HUES64 (cell line): ENCODE measurements at regions not wholly inside any gene's neighbourhood (a gene's known extent, or its start where the extent isn't known, plus 50 kb on each side); places are given as distances from the start of the nearest gene placed in this dataset.

ENCODE experiments used
- H3K27ac ChIP-seq: 2 replicates; pipeline ENCODE4 v1.7.0; 2013; ENCODE audit warnings: low read depth, low read length, inconsistent platforms
- H3K27me3 ChIP-seq: 2 replicates; pipeline ENCODE4 v1.6.1; 2013; ENCODE audit warnings: mild to moderate bottlenecking, low read length; ENCODE audit not compliant: insufficient read depth
- H3K36me3 ChIP-seq: 2 replicates; pipeline ENCODE4 v1.6.1; 2013; ENCODE audit warnings: mild to moderate bottlenecking, low read length; ENCODE audit not compliant: insufficient read depth
- H3K4me1 ChIP-seq: 2 replicates; pipeline ENCODE4 v1.6.1; 2013; ENCODE audit warnings: mild to moderate bottlenecking, low read length, moderate library complexity; ENCODE audit not compliant: insufficient read depth
- H3K4me3 ChIP-seq: 2 replicates; pipeline ENCODE4 v1.5.1; 2013; ENCODE audit warnings: mild to moderate bottlenecking, low read length, moderate library complexity
- H3K9ac ChIP-seq: 2 replicates; pipeline ENCODE4 v1.6.1; 2013; ENCODE audit warnings: mild to moderate bottlenecking, low read depth, low read length
- H3K9me3 ChIP-seq: 2 replicates; pipeline ENCODE4 v1.6.1; 2013; ENCODE audit warnings: low read depth, low read length; ENCODE audit not compliant: insufficient read depth
- WGBS: fragments of 150-250, 120-280 bp; methylation state at CpG from one replicate; pipeline ENCODE4 v1.1.7; 2013; ENCODE audit warnings: missing lambda C conversion rate; 5-methylcytosine and 5-hydroxymethylcytosine counted together

GRCh38 chr5:155263381-155263780 is 249.8 kb downstream of the KIF4B start:
- WGBS = 96% methylated on average over 2 of the region's 2 CpGs
- Histone ChIP-seq H3K27me3 (no peaks in the 10 kb centered on the region), H3K27ac (no peak overlapping the region), H3K4me3 (no peak overlapping the region), H3K4me1 (no peaks in the 10 kb centered on the region), H3K9ac (no peak overlapping the region), H3K9me3 (no peaks in the 10 kb centered on the region), H3K36me3 (no peaks in the 10 kb centered on the region)

DNA sequence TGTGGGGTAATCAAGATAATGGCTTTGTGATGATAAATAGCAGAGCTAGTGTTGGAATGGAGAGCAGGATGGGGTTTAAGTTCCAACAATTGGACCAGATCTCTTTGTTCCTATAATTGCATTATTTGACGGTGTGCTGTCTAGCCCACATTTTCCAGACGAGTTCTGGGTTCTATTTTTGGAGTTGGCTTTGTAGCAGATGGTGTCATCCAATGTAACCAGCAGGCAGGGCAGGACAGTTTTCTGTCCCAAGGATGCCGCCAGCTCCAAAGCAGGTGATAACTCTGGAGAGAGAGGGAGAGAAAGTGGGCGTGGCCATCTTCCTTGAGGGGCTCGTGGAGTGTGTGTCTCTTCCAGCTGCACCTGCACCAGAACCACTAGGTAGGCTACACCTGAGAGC is 251.3 kb downstream of the KIF4B start:
- Histone ChIP-seq H3K36me3 (no peaks in the 10 kb centered on the region), H3K27ac (no peak overlapping the region), H3K4me1 (no peaks in the 10 kb centered on the region), H3K27me3 (no peaks in the 10 kb centered on the region), H3K4me3 (no peak overlapping the region), H3K9ac (no peak overlapping the region), H3K9me3 (no peaks in the 10 kb centered on the region)
- 96% methylated on average over 5 of the region's 5 CpGs for WGBS

DNA sequence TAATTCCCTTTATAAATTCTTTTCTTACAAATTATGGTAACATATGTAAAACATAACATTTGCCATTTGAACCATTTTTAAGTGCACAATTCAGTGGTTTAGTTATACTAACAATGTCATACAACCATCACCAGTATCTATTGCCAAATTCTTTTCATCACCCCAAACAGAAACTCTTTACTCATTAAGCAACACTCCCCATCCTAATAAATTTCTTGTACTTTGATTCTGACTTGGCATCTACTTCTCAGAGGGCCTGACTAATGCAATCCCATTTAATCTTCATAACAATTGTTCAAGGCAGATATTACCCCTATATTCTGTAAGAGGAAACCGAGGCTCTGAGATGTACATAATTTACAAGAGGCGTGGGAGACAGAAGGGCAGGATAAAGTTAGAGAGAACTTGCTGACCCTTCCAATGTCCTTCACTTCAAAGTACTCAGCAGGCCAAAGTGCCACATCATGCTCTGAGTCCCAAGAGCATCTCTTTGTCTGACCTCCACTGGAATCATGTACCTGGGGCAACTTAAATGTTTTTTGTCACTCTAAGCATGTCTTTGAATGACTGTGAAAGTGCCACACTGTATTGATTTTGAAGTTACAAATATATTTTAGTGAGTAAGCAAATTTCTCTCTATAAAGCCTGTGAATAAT is 255.3 kb downstream of the KIF4B start:
- Histone ChIP-seq H3K9ac (no peak overlapping the region), H3K4me3 (no peak overlapping the region), H3K27me3 (no peaks in the 10 kb centered on the region), H3K4me1 (peaks cover 15% of the 10 kb centered on the region), H3K36me3 (no peaks in the 10 kb centered on the region), H3K27ac (no peak overlapping the region), H3K9me3 (no peaks in the 10 kb centered on the region)
- 100% methylated on average over 1 of the region's 2 CpGs for WGBS

DNA sequence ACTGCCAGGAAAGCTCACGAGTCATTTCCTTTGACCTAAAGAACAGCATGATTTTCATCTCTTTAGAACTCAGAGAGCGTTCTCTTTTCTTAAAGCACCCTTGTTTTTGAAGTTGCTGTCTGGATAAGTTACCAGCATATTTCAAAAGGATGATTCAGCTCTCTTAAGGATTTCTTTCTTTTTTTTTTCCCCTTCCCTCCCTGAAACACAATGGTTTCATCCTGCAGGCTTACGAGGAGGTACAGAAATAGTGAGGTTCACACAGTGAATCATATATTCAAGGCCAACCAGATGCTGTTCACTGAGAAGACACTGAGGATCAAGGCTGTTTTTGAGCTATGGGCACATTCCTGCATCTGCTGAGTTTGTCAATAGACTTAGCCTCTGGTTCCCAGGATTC is 257.2 kb downstream of the KIF4B start:
- H3K27ac ChIP-seq = no peak overlapping the region
- no peaks in the 10 kb centered on the region for H3K9me3 ChIP-seq
- peaks cover 28% of the 10 kb centered on the region for H3K4me1 ChIP-seq
- H3K27me3 ChIP-seq = no peaks in the 10 kb centered on the region
- H3K4me3 ChIP-seq = no peak overlapping the region
- no peak overlapping the region for H3K9ac ChIP-seq
- WGBS = 70% methylated on average over 3 of the region's 3 CpGs
- H3K36me3 ChIP-seq = no peaks in the 10 kb centered on the region

- Histone ChIP-seq H3K9me3 (no peaks in the 10 kb centered on the region), H3K27ac (no peak overlapping the region), H3K27me3 (no peaks in the 10 kb centered on the region), H3K9ac (no peak overlapping the region), H3K36me3 (no peaks in the 10 kb centered on the region), H3K4me3 (no peak overlapping the region), H3K4me1 (peaks cover 28% of the 10 kb centered on the region)
- WGBS = 15% methylated on average over 5 of the region's 5 CpGs
Measured at GRCh38 chr5:155274484-155274883, 260.9 kb downstream of the KIF4B start.

DNA sequence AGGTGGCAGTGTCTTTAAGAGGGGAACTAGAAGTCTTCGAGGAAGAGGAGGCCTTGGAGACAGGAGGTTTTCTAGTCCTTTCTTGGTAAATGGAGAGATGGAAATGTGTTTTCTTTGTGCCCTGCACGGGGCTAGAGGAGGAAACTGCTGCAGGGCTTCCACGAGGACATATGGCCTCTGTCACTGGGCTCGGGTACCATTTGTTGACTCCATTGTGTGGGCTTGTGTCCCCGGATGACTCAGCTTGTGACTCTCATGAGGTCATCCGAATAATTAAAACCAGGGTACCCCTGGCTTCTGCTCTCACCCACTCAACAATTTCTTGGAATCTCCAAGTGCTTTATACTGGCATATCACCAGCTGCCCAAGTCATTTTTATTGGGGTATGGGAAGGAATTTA is 261.7 kb downstream of the KIF4B start:
- H3K4me3 ChIP-seq = no peak overlapping the region
- H3K4me1 ChIP-seq = peaks cover 28% of the 10 kb centered on the region
- no peak overlapping the region for H3K27ac ChIP-seq
- H3K9ac ChIP-seq = no peak overlapping the region
- 68% methylated on average over 6 of the region's 6 CpGs for WGBS
- no peaks in the 10 kb centered on the region for H3K9me3 ChIP-seq
- no peaks in the 10 kb centered on the region for H3K36me3 ChIP-seq
- H3K27me3 ChIP-seq = no peaks in the 10 kb centered on the region

DNA sequence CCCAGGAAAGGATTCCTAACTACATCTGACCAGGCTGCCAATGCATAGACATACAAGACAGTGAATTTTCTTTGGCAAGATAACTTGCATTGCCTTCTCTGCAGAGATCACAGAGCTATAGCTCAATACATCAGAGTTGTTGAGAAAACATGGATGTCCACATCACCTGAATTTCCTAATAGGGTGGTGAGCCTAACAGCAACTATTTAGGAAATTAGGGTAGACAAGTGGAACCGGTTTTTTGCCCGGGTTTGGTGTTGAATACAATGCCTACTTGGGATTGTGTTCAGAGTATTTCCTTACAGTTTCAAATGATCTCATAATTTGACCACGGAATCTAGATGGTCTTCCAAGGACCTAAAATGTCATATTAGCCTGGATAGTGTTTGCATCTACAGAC is 262.7 kb downstream of the KIF4B start:
- no peaks in the 10 kb centered on the region for H3K9me3 ChIP-seq
- H3K4me3 ChIP-seq = no peak overlapping the region
- H3K4me1 ChIP-seq = peaks cover 21% of the 10 kb centered on the region
- 95% methylated on average over 3 of the region's 3 CpGs for WGBS
- H3K27ac ChIP-seq = no peak overlapping the region
- no peaks in the 10 kb centered on the region for H3K36me3 ChIP-seq
- no peak overlapping the region for H3K9ac ChIP-seq
- no peaks in the 10 kb centered on the region for H3K27me3 ChIP-seq

- H3K4me1 ChIP-seq = peaks cover 14% of the 10 kb centered on the region
- 88% methylated on average over 4 of the region's 4 CpGs for WGBS
- H3K27ac ChIP-seq = no peak overlapping the region
- no peak overlapping the region for H3K4me3 ChIP-seq
- no peaks in the 10 kb centered on the region for H3K36me3 ChIP-seq
- H3K9me3 ChIP-seq = no peaks in the 10 kb centered on the region
- no peaks in the 10 kb centered on the region for H3K27me3 ChIP-seq
- no peak overlapping the region for H3K9ac ChIP-seq
Measured at GRCh38 chr5:155278532-155278931, 265.0 kb downstream of the KIF4B start.

DNA sequence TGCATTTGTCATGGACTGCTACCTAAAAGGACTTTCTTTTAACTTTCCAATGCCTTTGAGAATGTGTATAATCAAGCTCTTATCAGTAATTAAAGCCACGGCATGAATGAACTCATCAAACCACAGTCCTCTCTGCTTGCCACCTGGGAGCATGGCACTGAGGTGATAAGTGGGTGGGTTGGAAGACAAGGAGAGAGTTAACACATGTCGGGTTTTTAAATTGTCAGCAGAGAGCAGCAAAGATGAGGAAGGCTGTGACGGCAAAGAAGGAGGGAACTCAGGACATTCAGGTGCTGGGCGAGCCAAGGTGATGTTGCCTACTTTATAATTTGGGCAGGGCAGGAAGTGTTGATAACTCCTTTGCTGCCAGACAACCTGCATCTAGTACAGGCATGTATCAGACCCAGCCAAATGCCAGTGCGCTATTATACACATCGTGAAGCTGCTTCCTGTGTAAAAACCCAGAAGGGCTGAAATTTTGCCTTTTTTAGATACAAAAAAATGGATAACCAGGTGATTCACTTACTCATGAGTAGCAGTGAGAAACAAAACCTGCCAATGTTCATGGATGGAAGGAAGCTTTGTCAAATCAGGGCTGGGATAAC is 269.1 kb downstream of the KIF4B start:
- H3K27me3 ChIP-seq = no peaks in the 10 kb centered on the region
- H3K27ac ChIP-seq = no peak overlapping the region
- no peaks in the 10 kb centered on the region for H3K36me3 ChIP-seq
- no peaks in the 10 kb centered on the region for H3K9me3 ChIP-seq
- WGBS = 87% methylated on average over 6 of the region's 6 CpGs
- H3K4me3 ChIP-seq = no peak overlapping the region
- H3K9ac ChIP-seq = no peak overlapping the region
- H3K4me1 ChIP-seq = 0 out of 2 replicates have a peak, but pooled peaks cover 7% of the 10 kb centered on the region

GRCh38 chr5:155285706-155286105 is 272.2 kb downstream of the KIF4B start:
- Histone ChIP-seq H3K36me3 (no peaks in the 10 kb centered on the region), H3K4me3 (no peak overlapping the region), H3K27ac (no peak overlapping the region), H3K4me1 (0 out of 2 replicates have a peak, but pooled peaks cover 7% of the 10 kb centered on the region), H3K27me3 (no peaks in the 10 kb centered on the region), H3K9me3 (no peaks in the 10 kb centered on the region), H3K9ac (no peak overlapping the region)
- 21% methylated on average over 1 of the region's 1 CpG for WGBS

- H3K4me3 ChIP-seq = no peak overlapping the region
- H3K36me3 ChIP-seq = no peaks in the 10 kb centered on the region
- no peak overlapping the region for H3K27ac ChIP-seq
- no peak overlapping the region for H3K9ac ChIP-seq
- WGBS = 95% methylated on average over 1 of the region's 1 CpG
- no peaks in the 10 kb centered on the region for H3K27me3 ChIP-seq
- no peaks in the 10 kb centered on the region for H3K9me3 ChIP-seq
- H3K4me1 ChIP-seq = 0 out of 2 replicates have a peak, but pooled peaks cover 3% of the 10 kb centered on the region
Measured at GRCh38 chr5:155290937-155291336, 277.4 kb downstream of the KIF4B start.
